Astrocyte (in vitro differentiated cells and primary cell): ENCODE measurements at regions not wholly inside any gene's neighbourhood (a gene's known extent, or its start where the extent isn't known, plus 50 kb on each side); places are given as distances from the start of the nearest gene placed in this dataset.

Experiments
- DNase-seq: peaks from one replicate; pipeline ENCODE4 v3.0.0-alpha.2; 2010; ENCODE audit warnings: low read depth
- FAIRE-seq: peaks from 2 replicates; lab custom pipeline; 2011; peaks lifted over from hg19 to GRCh38; lab: Jason Lieb, UNC
- H2AFZ ChIP-seq: 2 replicates; pipeline ENCODE4 v1.6.0; 2012; ENCODE audit warnings: low read depth, low read length, inconsistent platforms
- H3K27ac ChIP-seq: 2 replicates; pipeline ENCODE4 v1.5.1; 2011; ENCODE audit warnings: low read depth, low read length, inconsistent platforms
- H3K27me3 ChIP-seq: 2 replicates; pipeline ENCODE4 v1.6.0; 2011; ENCODE audit warnings: low read length, inconsistent platforms; ENCODE audit not compliant: insufficient read depth
- H3K36me3 ChIP-seq: 2 replicates; pipeline ENCODE4 v1.5.1; 2011; ENCODE audit warnings: low read length, inconsistent platforms; ENCODE audit not compliant: insufficient read depth
- H3K4me1 ChIP-seq: 2 replicates; pipeline ENCODE4 v1.5.1; 2011; ENCODE audit warnings: low read length, inconsistent platforms; ENCODE audit not compliant: insufficient read depth
- H3K4me2 ChIP-seq: 2 replicates; pipeline ENCODE4 v1.6.0; 2012; ENCODE audit warnings: low read length, inconsistent platforms
- H3K4me3 ChIP-seq: 2 replicates; pipeline ENCODE4 v1.5.1; 2011; ENCODE audit warnings: low read depth, mild to moderate bottlenecking, low read length, inconsistent platforms; ENCODE audit not compliant: insufficient read depth
- H3K79me2 ChIP-seq: 2 replicates; pipeline ENCODE4 v1.6.0; 2012; ENCODE audit warnings: mild to moderate bottlenecking, low read length, inconsistent platforms; ENCODE audit not compliant: insufficient read depth
- H3K9ac ChIP-seq: 2 replicates; pipeline ENCODE4 v1.6.0; 2012; ENCODE audit warnings: mild to moderate bottlenecking, low read length, inconsistent platforms
- H3K9me3 ChIP-seq: 2 replicates; pipeline ENCODE4 v1.5.1; 2012; ENCODE audit warnings: low read depth, mild to moderate bottlenecking, low read length, inconsistent platforms; ENCODE audit not compliant: insufficient read depth
- H4K20me1 ChIP-seq: 2 replicates; pipeline ENCODE4 v1.6.0; 2012; ENCODE audit warnings: low read length, inconsistent platforms; ENCODE audit not compliant: insufficient read depth
- H3K27ac Mint-ChIP-seq: one replicate; pipeline ENCODE4 v1.8.0; 2021; ENCODE audit warnings: mild to moderate bottlenecking, mixed read lengths; ENCODE audit not compliant: unreplicated experiment
- H3K27me3 Mint-ChIP-seq: one replicate; pipeline ENCODE4 v1.8.0; 2021; ENCODE audit warnings: low read depth, mixed read lengths; ENCODE audit not compliant: unreplicated experiment
- H3K36me3 Mint-ChIP-seq: one replicate; pipeline ENCODE4 v1.8.0; 2021; ENCODE audit warnings: low read depth, mixed read lengths; ENCODE audit not compliant: unreplicated experiment
- H3K4me1 Mint-ChIP-seq: one replicate; pipeline ENCODE4 v1.8.0; 2021; ENCODE audit warnings: low read depth, mixed read lengths; ENCODE audit not compliant: unreplicated experiment
- H3K4me3 Mint-ChIP-seq: one replicate; pipeline ENCODE4 v1.8.0; 2021; ENCODE audit warnings: mild to moderate bottlenecking, moderate library complexity, mixed read lengths; ENCODE audit not compliant: unreplicated experiment
- H3K9me3 Mint-ChIP-seq: one replicate; pipeline ENCODE4 v1.8.0; 2021; ENCODE audit warnings: mild to moderate bottlenecking, mixed read lengths; ENCODE audit not compliant: unreplicated experiment
- CTCF ChIP-seq: IDR thresholded peaks from 2 replicates; pipeline ENCODE4 v1.5.1; 2011; ENCODE audit warnings: low read depth, mild to moderate bottlenecking, inconsistent platforms, low read length, moderate library complexity; ENCODE audit not compliant: insufficient read depth
- EZH2 ChIP-seq: IDR thresholded peaks from 2 replicates; pipeline ENCODE4 v1.6.1; 2012; ENCODE audit warnings: mild to moderate bottlenecking, low read length, inconsistent platforms; ENCODE audit not compliant: insufficient read depth

GRCh38 chr7:84908196-84908793 is 278.6 kb downstream of the SEMA3D start:
- no peak overlapping the region for H3K27ac Mint-ChIP-seq
- Histone ChIP-seq H3K4me3 (no peak overlapping the region), H3K9ac (no peak overlapping the region)

DNA sequence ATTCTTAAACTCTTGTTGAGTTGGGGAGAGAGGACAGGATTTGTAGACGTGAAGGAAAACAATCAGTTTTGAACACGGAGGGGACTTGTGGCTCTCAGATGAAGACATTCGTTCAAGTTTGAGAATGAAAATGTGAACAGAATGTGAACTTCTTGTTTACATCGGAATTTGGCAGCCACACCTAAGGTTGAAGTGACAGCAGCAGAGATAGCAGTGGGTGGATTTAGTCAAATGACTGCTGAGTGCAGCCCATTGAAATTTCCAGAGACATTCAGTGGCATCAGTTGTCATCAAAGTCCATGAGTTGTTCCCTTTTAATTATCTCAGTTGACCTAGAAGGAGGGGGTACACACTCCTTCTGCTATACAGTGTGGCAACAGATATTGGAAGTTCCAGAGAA is 280.0 kb downstream of the SEMA3D start:
- H3K9me3 Mint-ChIP-seq, result no peaks in the 10 kb centered on the region
- no peaks in the 10 kb centered on the region for H3K36me3 Mint-ChIP-seq
- H3K27ac ChIP-seq, result no peak overlapping the region
- H2AFZ ChIP-seq, result no peak overlapping the region
- FAIRE-seq (no peak), DNase-seq (no peak)
- no peak overlapping the region for H3K4me3 ChIP-seq
- no peak for TF ChIP-seq CTCF
- TF ChIP-seq EZH2, result no peak
- no peak overlapping the region for H3K9ac ChIP-seq
- no peaks in the 10 kb centered on the region for H3K4me1 ChIP-seq
- no peaks in the 10 kb centered on the region for H3K79me2 ChIP-seq
- H3K36me3 ChIP-seq, result no peaks in the 10 kb centered on the region
- H3K27me3 Mint-ChIP-seq, result no peaks in the 10 kb centered on the region
- H3K4me3 Mint-ChIP-seq, result no peak overlapping the region
- H3K4me2 ChIP-seq, result no peak overlapping the region
- no peaks in the 10 kb centered on the region for H3K4me1 Mint-ChIP-seq
- no peak overlapping the region for H3K27ac Mint-ChIP-seq
- H3K27me3 ChIP-seq, result no peaks in the 10 kb centered on the region
- no peaks in the 10 kb centered on the region for H4K20me1 ChIP-seq
- H3K9me3 ChIP-seq, result no peaks in the 10 kb centered on the region

More at GRCh38 chr7:84908196-84908793, 278.6 kb downstream of the SEMA3D start:
- no peaks in the 10 kb centered on the region for H3K4me1 ChIP-seq
- Mint-ChIP-seq H3K4me3 (no peak overlapping the region), H3K27me3 (no peaks in the 10 kb centered on the region), H3K9me3 (no peaks in the 10 kb centered on the region), H3K36me3 (no peaks in the 10 kb centered on the region), H3K4me1 (no peaks in the 10 kb centered on the region)
- FAIRE-seq, result no peak
- H3K27ac ChIP-seq, result no peak overlapping the region
- no peak for DNase-seq
- H3K79me2 ChIP-seq, result no peaks in the 10 kb centered on the region
- H2AFZ ChIP-seq, result no peak overlapping the region
- H3K4me2 ChIP-seq, result no peak overlapping the region
- TF ChIP-seq CTCF, result no peak
- no peak for TF ChIP-seq EZH2
- no peaks in the 10 kb centered on the region for H3K36me3 ChIP-seq
- no peaks in the 10 kb centered on the region for H4K20me1 ChIP-seq
- H3K9me3 ChIP-seq, result no peaks in the 10 kb centered on the region
- H3K27me3 ChIP-seq, result no peaks in the 10 kb centered on the region

DNA sequence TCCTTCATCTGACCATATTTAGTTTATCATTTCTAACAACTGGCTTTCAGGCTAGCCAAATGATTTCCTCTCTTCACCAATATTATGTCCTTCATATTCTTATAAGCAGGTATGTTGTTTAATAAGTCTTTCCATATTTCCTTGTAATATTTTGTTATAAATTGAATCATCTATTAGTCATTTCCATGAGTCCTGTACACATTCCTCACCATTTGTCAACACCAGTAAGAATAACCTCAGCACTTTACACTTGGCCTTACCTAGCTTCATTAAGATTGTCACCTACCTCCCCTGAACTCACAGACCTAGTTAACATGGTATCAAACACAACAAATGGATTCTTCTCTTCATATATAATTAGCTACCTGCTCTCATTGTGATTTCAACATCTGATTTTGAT is 282.3 kb downstream of the SEMA3D start:
- Histone ChIP-seq H3K36me3 (no peaks in the 10 kb centered on the region), H3K4me2 (no peak overlapping the region), H3K4me1 (no peaks in the 10 kb centered on the region), H3K9ac (no peak overlapping the region), H3K79me2 (no peaks in the 10 kb centered on the region), H3K27me3 (no peaks in the 10 kb centered on the region), H4K20me1 (no peaks in the 10 kb centered on the region), H2AFZ (no peak overlapping the region), H3K27ac (no peak overlapping the region), H3K4me3 (no peak overlapping the region), H3K9me3 (no peaks in the 10 kb centered on the region)
- Mint-ChIP-seq H3K9me3 (no peaks in the 10 kb centered on the region), H3K4me3 (no peak overlapping the region), H3K27me3 (no peaks in the 10 kb centered on the region), H3K36me3 (no peaks in the 10 kb centered on the region), H3K4me1 (no peaks in the 10 kb centered on the region), H3K27ac (no peak overlapping the region)
- DNase-seq, result no peak
- TF ChIP-seq CTCF (no peak), EZH2 (no peak)
- FAIRE-seq, result no peak
